Astrocyte of the cerebellum (primary cell): ENCODE measurements at regions not wholly inside any gene's neighbourhood (a gene's known extent, or its start where the extent isn't known, plus 50 kb on each side); places are given as distances from the start of the nearest gene placed in this dataset.
A peak's percentile ranks its signal among the peaks of the same experiment; 100 is the strongest.

ENCODE experiments used
- DNase-seq: peaks from one replicate; pipeline ENCODE4 v3.0.0-alpha.2; 2011; ENCODE audit warnings: low read depth
- H3K4me3 ChIP-seq: 2 replicates; pipeline ENCODE4 v1.5.1; 2011; ENCODE audit warnings: mild to moderate bottlenecking, low read depth, low read length, moderate library complexity
- CTCF ChIP-seq: IDR thresholded peaks from 2 replicates; pipeline ENCODE4 v1.5.1; 2012; ENCODE audit warnings: low read length, low read depth, moderate library complexity, mild to moderate bottlenecking; ENCODE audit errors: missing control alignments
- in situ Hi-C: cut with HindIII; loops from 2 replicates; pipeline ENCODE4 v1.10.0; 2017; ENCODE audit warnings: low sequenced_read_pairs

GRCh38 chr7:155166108-155166507 lies 96.0 kb downstream of the HTR5A start:
- H3K4me3 ChIP-seq = no peak overlapping the region
- TF ChIP-seq CTCF = no peak

GRCh38 chr7:155166673-155167370 lies 96.7 kb downstream of the HTR5A start:
- H3K4me3 ChIP-seq = no peak overlapping the region
- TF ChIP-seq CTCF = no peak
- in situ Hi-C loops = no loop called here
- peak; percentile 75 for DNase-seq

More at GRCh38 chr7:155166108-155166507, 96.0 kb downstream of the HTR5A start:
- DNase-seq = no peak
- in situ Hi-C loops = no loop called here

- no peak overlapping the region for H3K4me3 ChIP-seq
- DNase-seq = no peak
- no peak for TF ChIP-seq CTCF
- in situ Hi-C loops = no loop called here
Observed at GRCh38 chr7:155167706-155168365, 97.7 kb downstream of the HTR5A start.

- no peak overlapping the region for H3K4me3 ChIP-seq
- in situ Hi-C loops = no loop called here
- no peak for TF ChIP-seq CTCF
- no peak for DNase-seq
Observed at GRCh38 chr7:155168597-155169480, 98.7 kb downstream of the HTR5A start.

- in situ Hi-C loops = no loop called here
Observed at GRCh38 chr7:155169498-155170065, 99.5 kb downstream of the HTR5A start.

More at GRCh38 chr7:155169498-155170065, 99.5 kb downstream of the HTR5A start:
- no peak for DNase-seq
- H3K4me3 ChIP-seq = no peak overlapping the region
- no peak for TF ChIP-seq CTCF
